ENCODE measurements at regions not wholly inside any gene's neighbourhood (a gene's known extent, or its start where the extent isn't known, plus 50 kb on each side); places are given as distances from the start of the nearest gene placed in this dataset.

DNA sequence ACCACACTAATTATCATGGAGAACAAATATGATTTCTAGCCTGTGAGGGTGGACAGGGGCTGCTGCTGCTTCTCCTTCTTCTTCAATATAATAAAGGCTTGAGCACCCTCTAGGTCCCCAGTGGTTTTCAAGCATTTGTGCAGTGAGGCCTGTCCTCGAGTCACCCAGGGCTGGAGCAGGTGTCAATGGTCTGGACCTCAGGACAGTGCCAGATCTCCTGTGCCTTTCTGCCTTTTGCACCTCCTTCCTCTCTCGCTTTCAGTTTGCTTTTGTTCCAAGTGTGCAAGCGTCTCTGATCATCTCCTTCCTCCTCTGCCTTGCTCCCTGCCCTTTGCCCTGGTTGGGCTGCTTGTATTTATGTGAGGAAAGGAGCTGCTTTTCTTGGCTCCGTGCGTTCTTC is 152.2 kb upstream of the SYNDIG1 start:
- DNase-seq, result no peak
- H3K36me3 Mint-ChIP-seq (ENCODE audit: low read depth), result no peaks in the 10 kb centered on the region
- H3K9me3 Mint-ChIP-seq, result no peaks in the 10 kb centered on the region
- H3K4me1 Mint-ChIP-seq, result peaks cover under 1% of the 10 kb centered on the region
- H3K4me3 Mint-ChIP-seq, result no peak overlapping the region
- no peak overlapping the region for H3K27ac Mint-ChIP-seq
- peaks cover 12% of the 10 kb centered on the region for H3K27me3 Mint-ChIP-seq (ENCODE audit: low read depth, poor library complexity)
- no peak for TF ChIP-seq CTCF (IDR thresholded peaks at IDR 0.05)

DNA sequence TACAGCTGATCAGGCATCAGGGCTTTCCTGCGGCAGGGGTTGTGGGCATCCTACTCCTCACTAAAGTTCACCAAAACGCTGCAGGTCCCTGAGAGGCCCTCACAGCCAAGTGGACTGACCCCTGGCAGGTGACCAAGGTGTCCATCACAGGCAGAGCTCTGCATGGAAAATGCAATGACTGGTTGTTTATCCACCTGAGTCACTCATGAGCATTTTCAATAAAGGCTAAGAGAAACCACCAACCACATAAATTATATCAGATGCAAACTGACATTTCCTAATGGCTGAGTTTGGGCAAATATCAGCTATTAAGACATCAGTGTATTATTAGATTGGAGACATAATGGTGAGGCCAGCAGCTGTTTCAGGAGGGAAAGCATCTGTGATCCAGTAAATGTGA is 152.7 kb upstream of the SYNDIG1 start:
- no peak for DNase-seq

DNA sequence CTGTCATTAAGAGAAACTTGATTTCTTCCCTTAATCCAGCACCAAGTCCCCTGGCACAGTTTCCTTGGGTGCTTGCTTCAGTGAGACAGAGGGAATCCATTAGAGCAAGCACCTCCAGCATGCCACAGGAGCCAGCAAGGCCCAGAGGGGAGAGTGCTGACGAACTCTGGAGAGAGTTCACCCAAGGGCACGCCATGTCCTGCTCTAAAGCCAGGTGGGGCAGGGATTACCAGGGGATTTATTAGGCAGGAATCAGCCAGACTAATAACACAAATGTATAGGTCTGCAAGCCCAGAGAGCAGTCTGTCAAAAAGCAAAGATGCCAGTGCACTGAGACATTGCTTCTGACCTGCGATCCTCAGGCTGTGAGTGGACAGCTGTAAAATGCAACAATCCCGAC is 155.4 kb upstream of the SYNDIG1 start:
- H3K27ac Mint-ChIP-seq, result no peak overlapping the region
- no peak overlapping the region for H3K4me3 Mint-ChIP-seq
- DNase-seq, result no peak
- no peaks in the 10 kb centered on the region for H3K4me1 Mint-ChIP-seq
- no peak for TF ChIP-seq CTCF (IDR thresholded peaks at IDR 0.05)
- no peaks in the 10 kb centered on the region for H3K9me3 Mint-ChIP-seq
- peaks cover 18% of the 10 kb centered on the region for H3K27me3 Mint-ChIP-seq (ENCODE audit: low read depth, poor library complexity)
- H3K36me3 Mint-ChIP-seq (ENCODE audit: low read depth), result no peaks in the 10 kb centered on the region

More for the DNA sequence above, 152.7 kb upstream of the SYNDIG1 start:
- Mint-ChIP-seq H3K36me3 (ENCODE audit: low read depth) (no peaks in the 10 kb centered on the region), H3K27me3 (ENCODE audit: low read depth, poor library complexity) (peaks cover 12% of the 10 kb centered on the region), H3K4me1 (no peaks in the 10 kb centered on the region), H3K4me3 (no peak overlapping the region), H3K27ac (no peak overlapping the region), H3K9me3 (no peaks in the 10 kb centered on the region)
- TF ChIP-seq CTCF (IDR thresholded peaks at IDR 0.05), result no peak

DNA sequence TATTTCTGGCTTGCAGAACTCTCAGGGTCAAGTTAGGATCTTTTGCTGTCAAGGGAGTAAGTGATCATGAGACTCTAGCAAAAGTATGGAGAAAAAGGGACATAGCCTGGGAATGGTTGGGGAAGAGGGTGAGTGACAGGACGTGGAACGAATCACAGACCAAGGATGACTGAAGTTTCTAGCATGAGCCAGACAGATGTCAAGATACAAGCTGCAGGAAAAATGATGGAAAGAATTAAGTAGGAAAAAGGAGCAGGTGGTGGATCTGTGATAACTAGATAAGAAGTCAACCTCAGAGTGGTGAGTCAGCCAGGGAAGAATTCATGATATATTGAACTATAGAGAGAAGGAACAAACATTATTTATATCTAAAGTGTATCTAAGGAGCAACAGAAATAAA is 159.8 kb upstream of the SYNDIG1 start:
- DNase-seq, result no peak
- no peaks in the 10 kb centered on the region for H3K4me1 Mint-ChIP-seq
- no peak overlapping the region for H3K4me3 Mint-ChIP-seq
- H3K27ac Mint-ChIP-seq, result no peak overlapping the region
- no peaks in the 10 kb centered on the region for H3K9me3 Mint-ChIP-seq
- H3K36me3 Mint-ChIP-seq (ENCODE audit: low read depth), result no peaks in the 10 kb centered on the region
- no peak for TF ChIP-seq CTCF (IDR thresholded peaks at IDR 0.05)
- peaks cover 15% of the 10 kb centered on the region for H3K27me3 Mint-ChIP-seq (ENCODE audit: low read depth, poor library complexity)

- H3K9me3 Mint-ChIP-seq, result no peaks in the 10 kb centered on the region
- no peak overlapping the region for H3K4me3 Mint-ChIP-seq
- no peaks in the 10 kb centered on the region for H3K36me3 Mint-ChIP-seq (ENCODE audit: low read depth)
- H3K27ac Mint-ChIP-seq, result no peak overlapping the region
- peaks cover 11% of the 10 kb centered on the region for H3K4me1 Mint-ChIP-seq
- no peak for TF ChIP-seq CTCF (IDR thresholded peaks at IDR 0.05)
- DNase-seq, result no peak
- peaks cover 9% of the 10 kb centered on the region for H3K27me3 Mint-ChIP-seq (ENCODE audit: low read depth, poor library complexity)
Observed at GRCh38 chr20:24305371-24305770, 164.1 kb upstream of the SYNDIG1 start.

GRCh38 chr20:24304291-24304690 is 165.1 kb upstream of the SYNDIG1 start:
- Mint-ChIP-seq H3K36me3 (ENCODE audit: low read depth) (no peaks in the 10 kb centered on the region), H3K4me3 (no peak overlapping the region), H3K4me1 (peaks cover 11% of the 10 kb centered on the region), H3K27me3 (ENCODE audit: low read depth, poor library complexity) (peaks cover 9% of the 10 kb centered on the region), H3K27ac (no peak overlapping the region), H3K9me3 (no peaks in the 10 kb centered on the region)
- no peak for DNase-seq
- TF ChIP-seq CTCF (IDR thresholded peaks at IDR 0.05), result no peak

Measured in nephron progenitor cell (in vitro differentiated cells).